ENCODE measurements at regions not wholly inside any gene's neighbourhood (a gene's known extent, or its start where the extent isn't known, plus 50 kb on each side); places are given as distances from the start of the nearest gene placed in this dataset.
"Not testable (repeated sequence)": the region's sequence is repeated elsewhere in the genome, so short reads cannot be mapped to it uniquely, and the experiment has no call there.

DNA sequence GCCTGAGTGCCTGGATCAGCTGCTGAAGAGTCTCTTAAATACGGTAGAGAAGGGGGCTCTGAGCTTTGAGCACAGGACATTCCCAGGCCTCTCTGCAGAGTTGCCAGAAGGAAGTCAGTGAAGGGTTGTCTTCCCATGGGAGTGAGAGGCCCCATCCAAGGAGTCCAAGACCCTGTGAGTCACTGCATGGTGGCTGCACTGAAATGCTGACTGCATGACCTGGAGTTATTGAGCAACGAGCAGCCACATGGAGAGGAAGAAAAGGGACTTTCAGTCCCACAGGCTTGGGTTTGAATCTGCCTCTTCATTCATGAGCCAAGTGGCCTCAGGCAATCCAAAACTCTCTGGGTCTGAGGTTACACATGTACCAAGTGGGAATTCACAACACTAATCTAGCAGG, 69.6 kb upstream of the RASGRF1 start:
- DNase-seq (ENCODE audit: extremely low read depth in 1 of 2, low read depth in 1 of 2), result no peak

DNA sequence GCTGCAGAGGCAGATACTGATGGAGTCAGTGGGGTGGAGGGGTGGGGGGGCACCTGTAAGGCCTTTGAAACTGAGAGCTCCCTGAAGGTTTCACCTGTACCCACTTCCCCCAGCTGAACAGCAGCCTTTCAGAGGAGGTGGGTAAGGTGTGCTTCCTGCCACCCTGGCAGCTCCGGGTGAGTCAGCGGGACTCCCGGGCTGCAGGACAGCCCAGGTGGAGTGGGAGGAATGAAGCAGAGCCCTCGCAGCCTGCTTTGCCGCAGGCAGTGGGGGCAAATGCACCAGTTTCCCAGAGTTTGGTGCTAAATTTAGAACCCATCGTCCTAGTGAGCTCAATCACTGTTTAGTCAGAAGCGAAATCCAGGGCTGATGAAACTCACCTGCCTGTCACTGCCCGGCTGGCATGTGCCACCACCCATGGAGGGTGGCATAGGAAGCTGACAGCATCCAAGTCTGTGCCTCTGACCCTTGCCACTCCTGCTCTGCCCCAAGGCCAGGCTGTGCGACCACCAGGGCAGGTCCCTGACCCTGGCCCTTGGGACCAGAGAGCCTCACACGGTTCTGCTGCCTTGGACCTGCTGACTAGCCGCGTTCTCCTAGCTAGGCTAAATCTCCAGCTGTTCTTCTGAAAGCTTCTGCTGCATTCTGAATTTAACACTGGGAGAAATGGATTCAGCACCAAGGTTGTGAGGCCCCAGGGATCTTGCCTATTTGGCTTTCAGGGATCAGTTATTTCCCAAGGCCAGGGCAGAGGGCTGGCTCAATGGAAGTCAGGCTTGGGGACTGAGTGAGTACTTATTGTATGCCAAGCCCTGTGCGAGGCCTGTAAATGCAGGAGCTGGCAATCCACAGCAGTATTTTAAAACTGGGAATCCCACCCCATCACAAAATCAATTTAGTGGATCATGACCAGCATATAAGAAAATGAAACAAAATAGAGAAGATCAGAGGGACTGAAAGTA, 67.3 kb upstream of the RASGRF1 start:
- DNase-seq (ENCODE audit: extremely low read depth in 1 of 2, low read depth in 1 of 2), result no peak

DNA sequence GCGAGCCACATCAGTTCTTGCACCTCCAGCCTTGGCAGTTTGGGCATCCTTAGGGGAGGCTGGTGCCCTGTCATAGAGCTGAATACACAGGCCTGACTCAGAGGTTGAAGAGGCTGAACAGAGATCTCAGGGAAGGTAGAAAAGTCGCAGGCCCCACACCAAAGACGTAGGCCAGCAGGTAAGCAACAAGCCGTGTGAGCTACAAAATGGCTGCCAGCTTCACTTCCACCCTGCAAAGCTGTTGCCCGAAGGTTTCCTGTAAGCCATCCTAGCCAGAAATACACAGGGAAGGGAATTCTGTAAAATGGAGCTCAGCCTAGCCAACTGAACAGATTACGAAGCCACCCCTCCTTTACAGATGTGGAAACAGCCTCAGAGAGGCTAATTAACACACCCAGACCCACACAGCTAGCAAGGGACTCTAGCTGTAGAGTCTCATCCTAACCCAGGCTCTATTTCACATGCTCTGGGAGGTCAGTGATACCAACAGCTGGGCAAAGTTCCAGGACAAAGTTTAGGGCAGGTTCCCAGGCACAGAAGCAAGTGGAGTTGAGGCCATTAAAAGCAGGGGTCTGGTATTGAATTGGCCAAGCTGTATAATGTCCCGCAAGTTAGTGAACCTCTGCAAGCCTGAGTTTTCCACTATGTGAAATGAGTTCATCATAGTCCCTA, 66.3 kb upstream of the RASGRF1 start:
- no peak for DNase-seq (ENCODE audit: extremely low read depth in 1 of 2, low read depth in 1 of 2)

DNA sequence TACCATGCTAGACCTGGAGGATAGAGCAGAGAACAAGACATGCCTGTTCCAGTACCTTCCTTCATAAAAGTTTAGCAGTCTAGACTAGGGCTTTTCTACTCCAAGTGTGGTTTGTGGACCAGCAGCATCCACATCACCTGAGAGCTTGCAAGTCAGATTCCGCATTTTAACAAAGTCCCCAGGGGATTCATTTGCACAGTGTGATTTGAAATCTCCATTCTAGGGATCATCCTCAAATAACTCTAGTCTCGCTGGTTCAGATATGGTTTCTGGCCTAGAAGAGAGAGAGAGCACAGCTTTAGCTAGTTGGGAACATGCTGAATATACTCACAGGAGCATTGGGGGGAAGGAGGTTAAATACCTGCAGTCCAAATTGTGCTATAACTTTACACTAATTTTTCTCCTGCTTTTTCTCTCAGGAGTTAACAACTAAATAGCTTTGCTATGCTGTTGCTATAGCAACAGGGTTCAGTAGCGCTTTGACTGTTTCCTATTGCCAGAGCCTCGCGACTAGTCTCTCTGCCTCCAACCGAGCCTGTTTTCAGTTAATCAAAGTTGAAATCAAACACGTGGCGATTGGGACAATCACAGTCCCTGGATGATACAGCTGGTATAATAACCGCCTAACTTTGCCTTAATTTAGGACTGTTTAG, 64.0 kb upstream of the RASGRF1 start:
- no peak for DNase-seq (ENCODE audit: extremely low read depth in 1 of 2, low read depth in 1 of 2)

DNA sequence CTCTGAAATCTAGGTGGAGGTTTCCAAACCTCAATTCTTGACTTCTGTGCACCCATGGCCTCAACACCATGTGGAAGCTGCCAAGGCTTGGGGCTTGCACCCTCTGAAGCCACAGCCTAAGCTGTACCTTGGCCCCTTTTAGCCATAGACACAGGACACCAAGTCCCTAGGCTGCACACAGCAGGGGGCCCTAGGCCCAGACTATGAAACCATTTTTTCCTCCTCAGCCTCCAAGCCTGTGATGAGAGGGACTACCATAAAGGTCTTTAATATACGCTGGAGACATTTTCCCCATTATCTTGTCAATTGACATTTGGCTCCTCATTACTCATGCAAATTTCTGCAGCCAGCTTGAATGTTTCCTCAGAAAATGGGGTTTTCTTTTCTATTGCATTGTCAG, 53.7 kb upstream of the RASGRF1 start:
- DNase-seq (ENCODE audit: extremely low read depth in 1 of 2, low read depth in 1 of 2), result not testable (repeated sequence)

DNA sequence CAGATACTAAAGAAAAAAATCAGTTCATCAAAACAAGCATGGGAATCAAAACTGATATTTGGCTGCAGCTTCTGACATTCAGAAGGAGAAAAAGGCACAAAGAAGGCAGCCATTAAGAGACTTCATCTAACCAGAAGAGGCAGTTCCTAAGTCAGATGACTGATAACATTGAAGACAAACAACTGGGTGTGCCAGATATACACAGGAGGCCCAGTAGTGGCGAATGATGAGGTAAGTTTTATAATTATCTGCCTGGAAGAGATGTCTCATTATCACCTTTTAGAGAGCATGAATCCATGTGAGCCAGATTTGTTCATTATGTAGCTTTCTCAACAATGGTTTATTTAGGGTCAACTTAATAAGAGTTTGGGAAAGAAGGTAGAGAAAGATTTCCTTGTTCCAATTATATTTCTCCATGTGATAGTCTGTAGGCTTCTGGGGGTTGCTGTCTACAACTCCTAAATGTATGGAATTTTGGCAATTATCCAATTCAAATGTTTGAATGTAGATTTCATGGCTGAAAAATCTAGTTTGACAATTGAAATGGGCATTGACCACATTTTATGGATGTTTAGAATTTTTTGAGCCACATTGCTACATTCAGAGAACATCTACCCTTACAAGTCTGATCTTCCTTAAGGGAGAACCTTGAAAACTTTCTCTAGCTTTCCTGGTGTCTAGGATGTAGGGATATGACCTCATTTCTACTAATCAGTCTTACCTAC, 50.4 kb upstream of the RASGRF1 start:
- no peak for DNase-seq (ENCODE audit: extremely low read depth in 1 of 2, low read depth in 1 of 2)
